Nephron progenitor cell (in vitro differentiated cells): ENCODE measurements at regions not wholly inside any gene's neighbourhood (a gene's known extent, or its start where the extent isn't known, plus 50 kb on each side); places are given as distances from the start of the nearest gene placed in this dataset.

Experiments
- DNase-seq: peaks from one replicate; pipeline ENCODE4 v3.0.0; 2021
- H3K27ac Mint-ChIP-seq: 2 replicates; pipeline ENCODE4 v1.8.0; 2021; ENCODE audit warnings: mild to moderate bottlenecking, moderate library complexity, mixed read lengths
- H3K27me3 Mint-ChIP-seq: 2 replicates; pipeline ENCODE4 v1.8.0; 2021; ENCODE audit warnings: mild to moderate bottlenecking, low read depth, mixed read lengths; ENCODE audit not compliant: poor library complexity
- H3K36me3 Mint-ChIP-seq: 2 replicates; pipeline ENCODE4 v1.8.0; 2021; ENCODE audit warnings: low read depth, mixed read lengths
- H3K4me1 Mint-ChIP-seq: 2 replicates; pipeline ENCODE4 v1.8.0; 2021; ENCODE audit warnings: mixed read lengths
- H3K4me3 Mint-ChIP-seq: 2 replicates; pipeline ENCODE4 v1.8.0; 2021; ENCODE audit warnings: mild to moderate bottlenecking, moderate library complexity, mixed read lengths
- H3K9me3 Mint-ChIP-seq: 2 replicates; pipeline ENCODE4 v1.8.0; 2021; ENCODE audit warnings: mild to moderate bottlenecking, moderate library complexity, mixed read lengths
- TF ChIP-seq, protein P1 (sequence below): fragments of 200-600 bp; sonication (generic); IDR thresholded peaks from 2 replicates; pipeline ENCODE4 v1.5.0; 2021; ENCODE audit warnings: antibody characterized with exemption

DNA sequence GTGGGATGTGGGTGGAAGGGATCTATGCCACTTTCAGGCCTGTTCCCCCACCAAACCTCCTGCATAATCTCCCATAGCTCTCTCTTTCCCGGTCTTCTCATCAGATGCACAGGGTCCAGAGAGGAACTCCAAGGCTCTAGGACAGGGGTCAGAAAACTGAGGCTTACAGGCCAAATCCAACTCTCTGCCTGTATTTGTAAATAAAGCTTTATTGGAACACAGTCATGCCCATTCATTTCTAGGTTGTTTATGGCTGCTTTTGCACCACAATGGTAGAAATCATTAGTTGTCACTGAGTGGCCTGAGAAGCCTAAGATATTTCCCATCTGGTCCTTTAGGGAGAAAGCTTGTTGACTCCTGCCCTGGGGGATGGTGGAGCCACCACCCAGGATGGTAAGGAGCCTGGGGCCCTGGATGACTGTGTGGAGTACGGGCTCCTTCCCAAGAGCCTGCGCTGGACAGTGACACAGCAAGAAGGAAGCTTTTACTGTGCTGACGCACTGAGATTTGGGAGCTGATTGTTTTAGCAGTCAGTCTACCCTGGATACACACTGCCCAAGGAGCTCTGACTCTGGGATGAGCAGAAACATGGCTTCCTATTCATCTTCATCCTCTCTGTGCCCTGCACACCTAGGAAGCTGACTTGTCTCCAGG is 64.0 kb upstream of the RAPGEF1 start:
- TF ChIP-seq, protein P1, sequence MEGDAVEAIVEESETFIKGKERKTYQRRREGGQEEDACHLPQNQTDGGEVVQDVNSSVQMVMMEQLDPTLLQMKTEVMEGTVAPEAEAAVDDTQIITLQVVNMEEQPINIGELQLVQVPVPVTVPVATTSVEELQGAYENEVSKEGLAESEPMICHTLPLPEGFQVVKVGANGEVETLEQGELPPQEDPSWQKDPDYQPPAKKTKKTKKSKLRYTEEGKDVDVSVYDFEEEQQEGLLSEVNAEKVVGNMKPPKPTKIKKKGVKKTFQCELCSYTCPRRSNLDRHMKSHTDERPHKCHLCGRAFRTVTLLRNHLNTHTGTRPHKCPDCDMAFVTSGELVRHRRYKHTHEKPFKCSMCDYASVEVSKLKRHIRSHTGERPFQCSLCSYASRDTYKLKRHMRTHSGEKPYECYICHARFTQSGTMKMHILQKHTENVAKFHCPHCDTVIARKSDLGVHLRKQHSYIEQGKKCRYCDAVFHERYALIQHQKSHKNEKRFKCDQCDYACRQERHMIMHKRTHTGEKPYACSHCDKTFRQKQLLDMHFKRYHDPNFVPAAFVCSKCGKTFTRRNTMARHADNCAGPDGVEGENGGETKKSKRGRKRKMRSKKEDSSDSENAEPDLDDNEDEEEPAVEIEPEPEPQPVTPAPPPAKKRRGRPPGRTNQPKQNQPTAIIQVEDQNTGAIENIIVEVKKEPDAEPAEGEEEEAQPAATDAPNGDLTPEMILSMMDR = no peak
- Mint-ChIP-seq H3K27ac (no peak overlapping the region), H3K9me3 (no peaks in the 10 kb centered on the region), H3K4me3 (no peak overlapping the region), H3K27me3 (peaks cover 35% of the 10 kb centered on the region), H3K4me1 (peaks cover 34% of the 10 kb centered on the region), H3K36me3 (no peaks in the 10 kb centered on the region)
- DNase-seq = no peak

DNA sequence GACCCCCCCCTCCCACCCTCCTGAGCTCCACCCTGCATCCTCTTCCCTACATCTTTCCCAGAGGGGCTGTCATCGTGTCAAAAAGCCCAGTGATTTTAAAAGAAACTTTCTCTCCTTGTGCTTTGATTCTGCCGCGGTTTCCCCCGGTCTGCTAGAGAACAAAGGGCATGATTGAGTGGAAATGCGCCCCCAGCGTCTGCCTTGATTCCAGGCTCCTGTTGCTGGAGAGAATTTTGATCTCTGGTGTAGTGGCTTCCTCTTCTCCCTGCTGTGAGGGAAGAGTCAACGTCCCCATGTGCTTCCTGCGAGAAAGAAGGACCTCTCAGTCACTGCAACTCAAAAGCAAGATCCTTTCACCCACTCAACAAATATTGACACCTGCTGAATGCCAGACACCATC is 61.9 kb upstream of the RAPGEF1 start:
- no peak overlapping the region for H3K4me3 Mint-ChIP-seq
- peaks cover 54% of the 10 kb centered on the region for H3K27me3 Mint-ChIP-seq
- no peak overlapping the region for H3K27ac Mint-ChIP-seq
- no peaks in the 10 kb centered on the region for H3K36me3 Mint-ChIP-seq
- TF ChIP-seq, protein P1 = no peak
- no peak for DNase-seq
- peaks cover 13% of the 10 kb centered on the region for H3K4me1 Mint-ChIP-seq
- H3K9me3 Mint-ChIP-seq = no peaks in the 10 kb centered on the region

GRCh38 chr9:131800843-131801242 is 61.0 kb upstream of the RAPGEF1 start:
- no peaks in the 10 kb centered on the region for H3K36me3 Mint-ChIP-seq
- H3K27me3 Mint-ChIP-seq = peaks cover 60% of the 10 kb centered on the region
- no peak for DNase-seq
- H3K4me1 Mint-ChIP-seq = peaks cover 4% of the 10 kb centered on the region
- no peaks in the 10 kb centered on the region for H3K9me3 Mint-ChIP-seq
- TF ChIP-seq, protein P1 = no peak
- H3K4me3 Mint-ChIP-seq = no peak overlapping the region
- H3K27ac Mint-ChIP-seq = no peak overlapping the region

GRCh38 chr9:131800366-131800765 is 60.5 kb upstream of the RAPGEF1 start:
- no peak for DNase-seq
- H3K27ac Mint-ChIP-seq = no peak overlapping the region
- no peaks in the 10 kb centered on the region for H3K4me1 Mint-ChIP-seq
- peaks cover 64% of the 10 kb centered on the region for H3K27me3 Mint-ChIP-seq
- no peaks in the 10 kb centered on the region for H3K9me3 Mint-ChIP-seq
- no peaks in the 10 kb centered on the region for H3K36me3 Mint-ChIP-seq
- no peak overlapping the region for H3K4me3 Mint-ChIP-seq
- TF ChIP-seq, protein P1 = no peak

GRCh38 chr9:131799177-131799823 is 59.4 kb upstream of the RAPGEF1 start:
- Mint-ChIP-seq H3K27me3 (peaks cover 75% of the 10 kb centered on the region), H3K4me1 (no peaks in the 10 kb centered on the region), H3K9me3 (no peaks in the 10 kb centered on the region), H3K4me3 (no peak overlapping the region), H3K27ac (no peak overlapping the region), H3K36me3 (no peaks in the 10 kb centered on the region)
- TF ChIP-seq, protein P1 = no peak
- DNase-seq = peak; percentile 96

DNA sequence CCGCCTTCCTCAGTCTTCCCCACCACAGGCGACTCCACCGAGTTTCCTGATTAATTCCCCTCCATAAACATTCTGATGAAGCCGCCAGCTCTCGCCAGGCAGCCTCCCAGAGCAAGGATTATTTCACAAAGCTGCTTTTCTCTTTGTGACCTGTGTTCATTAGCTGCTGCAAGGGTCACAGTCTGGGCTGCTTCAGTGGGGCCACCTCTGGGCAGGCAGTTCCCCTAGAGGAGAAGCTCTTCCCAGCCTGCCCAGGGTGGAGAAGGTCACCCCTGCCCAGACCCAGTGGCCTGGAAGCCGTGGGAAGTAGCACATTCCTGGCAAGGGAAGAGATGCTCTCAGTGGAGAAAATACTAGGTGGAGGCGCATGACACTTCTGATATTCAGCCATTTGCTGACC is 58.4 kb upstream of the RAPGEF1 start:
- Mint-ChIP-seq H3K27me3 (peaks cover 71% of the 10 kb centered on the region), H3K36me3 (no peaks in the 10 kb centered on the region), H3K9me3 (no peaks in the 10 kb centered on the region), H3K4me1 (no peaks in the 10 kb centered on the region), H3K4me3 (no peak overlapping the region), H3K27ac (no peak overlapping the region)
- DNase-seq = no peak
- TF ChIP-seq, protein P1 = no peak
